ENCODE measurements at regions not wholly inside any gene's neighbourhood (a gene's known extent, or its start where the extent isn't known, plus 50 kb on each side); places are given as distances from the start of the nearest gene placed in this dataset.

- peaks cover 2% of the 10 kb centered on the region for H3K27me3 Mint-ChIP-seq (ENCODE audit: low read depth)
- Histone ChIP-seq H3K79me2 (ENCODE audit: insufficient read depth, low read length) (no peaks in the 10 kb centered on the region), H4K5ac (ENCODE audit: insufficient read length, low read depth, low read length) (no peak overlapping the region)
Observed at GRCh38 chrX:39491548-39492297, 606.0 kb downstream of the BCOR start.

More at GRCh38 chrX:39491548-39492297, 606.0 kb downstream of the BCOR start:
- Histone ChIP-seq H3K18ac (ENCODE audit: insufficient read length, low read depth, low read length) (no peak overlapping the region), H3K4me2 (ENCODE audit: insufficient read depth, insufficient read length, low read length) (no peak overlapping the region), H3T11ph (ENCODE audit: low read length) (no peak overlapping the region), H3K79me1 (ENCODE audit: insufficient read depth, low read depth, low read length, poor library complexity, severe bottlenecking) (no peaks in the 10 kb centered on the region), H4K8ac (replicated peaks; ENCODE audit: insufficient read length, low read depth, low read length) (no peak overlapping the region), H2BK120ac (ENCODE audit: low read depth, low read length, poor library complexity, severe bottlenecking) (no peak overlapping the region), H2AK5ac (ENCODE audit: insufficient read length, low read length) (no peak overlapping the region), H3K9ac (ENCODE audit: extremely low read depth, insufficient read length, low read length) (no peak overlapping the region), H3K56ac (ENCODE audit: insufficient read length, low read depth, low read length) (no peak overlapping the region), H3K4me1 (ENCODE audit: insufficient read depth, low read length) (no peaks in the 10 kb centered on the region; the same call in 1 of the 2 replicates), H2BK20ac (ENCODE audit: low read depth, low read length, poor library complexity, severe bottlenecking) (no peak overlapping the region), H2BK12ac (ENCODE audit: insufficient read length, low read depth, low read length) (no peak overlapping the region), H3K27ac (ENCODE audit: insufficient read length, low read depth, low read length) (no peak overlapping the region), H3K27me3 (ENCODE audit: insufficient read depth, low read length) (no peaks in the 10 kb centered on the region), H3K4ac (ENCODE audit: low read depth, low read length) (no peak overlapping the region), H2BK15ac (ENCODE audit: low read depth, low read length) (no peak overlapping the region), H3K9me3 (ENCODE audit: control insufficient read depth, low read depth, low read length) (no peaks in the 10 kb centered on the region), H4K91ac (ENCODE audit: insufficient read length, low read depth, low read length) (no peak overlapping the region), H3K23me2 (ENCODE audit: insufficient read length, low read depth, low read length, poor library complexity, severe bottlenecking) (no peaks in the 10 kb centered on the region), H2AFZ (ENCODE audit: low read length) (no peak overlapping the region), H4K20me1 (ENCODE audit: control insufficient read depth, insufficient read depth, insufficient read length) (no peaks in the 10 kb centered on the region), H2BK5ac (ENCODE audit: insufficient read length, low read length) (no peak overlapping the region), H3K23ac (ENCODE audit: insufficient read length, low read depth, low read length) (no peak overlapping the region), H3K14ac (ENCODE audit: insufficient read depth, low read length) (no peak overlapping the region)
- Mint-ChIP-seq H3K36me3 (ENCODE audit: insufficient read depth in 1 of 3, low read depth in 3 of 3) (peaks cover 0 to 3% (median 1%) of the 10 kb centered on the region in 3 experiments; a peak in 3 of 7 replicates), H3K27ac (no peak overlapping the region), H3K4me3 (no peak overlapping the region), H3K9me3 (peaks cover 55 to 70% of the 10 kb centered on the region in 2 experiments), H3K4me1 (peaks cover 0 to 4% of the 10 kb centered on the region in 2 experiments; a peak in 3 of 4 replicates)
- no peak for TF ChIP-seq CTCF (conservative IDR thresholded peaks at IDR 0.05)
- WGBS (ENCODE audit: extremely low coverage, insufficient read length, low lambda C conversion rate): no CpG with 5 or more reads among the region's 10 CpGs
- DNase-seq: no peak

All from H9 (cell line).